Lung (tissue), 11 donors: ENCODE measurements at regions not wholly inside any gene's neighbourhood (a gene's known extent, or its start where the extent isn't known, plus 50 kb on each side); places are given as distances from the start of the nearest gene placed in this dataset.

Experiments used
- ATAC-seq: fragments of 200-7000 bp; cut with Tn5 transposase; one replicate; pipeline ENCODE4 v1.9.1; 2020; ENCODE audit warnings: moderate number of reproducible peaks; ENCODE audit not compliant: insufficient read depth, low FRiP score
- DNase-seq, 3 donors: peaks; one replicate each; pipeline ENCODE4 v3.0.0-alpha.2; 2013 to 2017
- H3K27ac ChIP-seq, 2 donors: one replicate each; pipeline ENCODE4 v1.5.1; 2013; ENCODE audit warnings: mild to moderate bottlenecking in 2 of 2, moderate library complexity in 2 of 2, control low read depth in 1 of 2, inconsistent platforms in 1 of 2, low read depth in 1 of 2, low read length in 1 of 2
- H3K27me3 ChIP-seq, 3 donors: one replicate each; pipeline ENCODE4 v1.5.1; 2013; ENCODE audit warnings: low read length in 2 of 3; ENCODE audit not compliant: control insufficient read depth in 3 of 3, insufficient read depth in 3 of 3
- H3K36me3 ChIP-seq, 4 donors: one replicate each; pipeline ENCODE4 v1.5.1; 2013; ENCODE audit warnings: low read length in 4 of 4, mild to moderate bottlenecking in 1 of 4, moderate library complexity in 1 of 4; ENCODE audit not compliant: control insufficient read depth in 4 of 4, insufficient read depth in 4 of 4
- H3K4me1 ChIP-seq, 5 donors: one replicate each; pipeline ENCODE4 v1.5.1; 2013; ENCODE audit warnings: low read length in 5 of 5, mild to moderate bottlenecking in 2 of 5, moderate library complexity in 1 of 5; ENCODE audit not compliant: control insufficient read depth in 5 of 5, insufficient read depth in 5 of 5
- H3K4me3 ChIP-seq: one replicate; pipeline ENCODE4 v1.5.1; 2013; ENCODE audit warnings: mild to moderate bottlenecking, control low read depth, moderate library complexity
- H3K9ac ChIP-seq, 2 donors: one replicate each; pipeline ENCODE4 v1.5.1; 2013; ENCODE audit warnings: low read length in 2 of 2, control low read depth in 1 of 2; ENCODE audit not compliant: insufficient read depth in 1 of 2
- H3K9me3 ChIP-seq, 4 donors: one replicate each; pipeline ENCODE4 v1.5.1; 2013; ENCODE audit warnings: low read length in 3 of 4, mild to moderate bottlenecking in 1 of 4, moderate library complexity in 1 of 4; ENCODE audit not compliant: control insufficient read depth in 4 of 4, insufficient read depth in 3 of 4
- WGBS, 2 donors: extraction: QIAGEN DNeasy Blood & Tissue Kit; methylation state at CpG; one replicate each; pipeline ENCODE4 v1.1.7; 2013; 5-methylcytosine and 5-hydroxymethylcytosine counted together
- TF ChIP-seq, protein P1 (sequence below): IDR thresholded peaks from 2 replicates; pipeline ENCODE4 v1.5.1; 2012; ENCODE audit warnings: mild to moderate bottlenecking; ENCODE audit errors: control extremely low read depth, extremely low read depth
- donor health status: control.
- donor health status: control.
- donor health status: Bipolar disorder and iron deficiency.
- donor health status: healthy.
- donor health status: DM: yes; HTN: yes; CAD: no.

DNA sequence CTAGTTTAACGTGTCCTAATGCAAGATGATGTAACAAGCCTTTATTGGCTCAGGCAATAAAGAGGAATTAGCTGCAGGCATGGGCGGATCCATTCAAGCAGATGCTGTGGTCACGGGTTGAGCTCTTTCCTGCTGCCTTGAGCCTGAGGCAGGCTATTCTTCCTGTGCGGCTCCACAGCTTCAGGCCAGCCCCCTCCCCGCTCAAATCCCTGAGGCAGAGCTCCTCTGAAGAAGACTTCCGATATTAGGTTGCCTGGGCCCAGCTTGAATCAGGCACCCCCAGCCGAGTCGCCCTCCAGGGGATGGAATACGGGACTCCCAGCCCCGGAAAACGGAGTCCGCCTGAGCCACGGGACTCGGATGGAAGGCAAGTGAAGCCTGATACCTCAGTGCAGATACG is 95.0 kb upstream of the RUFY1 start:
- Histone ChIP-seq H3K9ac (no peak overlapping the region), H3K4me1 (no peaks in the 10 kb centered on the region), H3K27ac (no peak overlapping the region), H3K36me3 (no peaks in the 10 kb centered on the region), H3K4me3 (no peak overlapping the region), H3K27me3 (no peaks in the 10 kb centered on the region), H3K9me3 (peaks cover 0 to 9% (median 0%) of the 10 kb centered on the region in 4 donors)
- ATAC-seq (no peak), DNase-seq (no peak)
- WGBS, 2 donors: 85 to 89% methylated on average over 15 of the region's 15 CpGs
- TF ChIP-seq, protein P1, sequence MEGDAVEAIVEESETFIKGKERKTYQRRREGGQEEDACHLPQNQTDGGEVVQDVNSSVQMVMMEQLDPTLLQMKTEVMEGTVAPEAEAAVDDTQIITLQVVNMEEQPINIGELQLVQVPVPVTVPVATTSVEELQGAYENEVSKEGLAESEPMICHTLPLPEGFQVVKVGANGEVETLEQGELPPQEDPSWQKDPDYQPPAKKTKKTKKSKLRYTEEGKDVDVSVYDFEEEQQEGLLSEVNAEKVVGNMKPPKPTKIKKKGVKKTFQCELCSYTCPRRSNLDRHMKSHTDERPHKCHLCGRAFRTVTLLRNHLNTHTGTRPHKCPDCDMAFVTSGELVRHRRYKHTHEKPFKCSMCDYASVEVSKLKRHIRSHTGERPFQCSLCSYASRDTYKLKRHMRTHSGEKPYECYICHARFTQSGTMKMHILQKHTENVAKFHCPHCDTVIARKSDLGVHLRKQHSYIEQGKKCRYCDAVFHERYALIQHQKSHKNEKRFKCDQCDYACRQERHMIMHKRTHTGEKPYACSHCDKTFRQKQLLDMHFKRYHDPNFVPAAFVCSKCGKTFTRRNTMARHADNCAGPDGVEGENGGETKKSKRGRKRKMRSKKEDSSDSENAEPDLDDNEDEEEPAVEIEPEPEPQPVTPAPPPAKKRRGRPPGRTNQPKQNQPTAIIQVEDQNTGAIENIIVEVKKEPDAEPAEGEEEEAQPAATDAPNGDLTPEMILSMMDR: no peak

DNA sequence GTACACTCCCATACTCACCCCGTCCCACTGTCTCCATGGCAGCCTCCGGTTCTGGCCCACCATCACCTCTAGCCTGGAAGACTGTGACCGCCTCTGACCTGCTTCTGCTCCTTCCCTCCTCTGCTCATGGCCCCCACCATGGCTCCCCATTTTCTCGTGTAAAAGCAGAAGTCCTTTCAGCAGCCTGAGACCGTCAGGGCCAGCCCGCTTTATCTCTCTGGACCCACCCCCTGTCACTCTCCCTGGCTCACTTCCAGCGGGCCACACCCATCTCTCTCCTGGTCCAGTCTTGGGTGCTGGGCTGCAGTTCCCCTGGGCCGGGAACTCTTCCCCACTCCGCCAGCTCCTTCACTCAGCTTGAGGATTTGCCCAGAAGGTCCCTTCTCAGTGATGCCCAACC is 96.0 kb upstream of the RUFY1 start:
- no peak overlapping the region for H3K9ac ChIP-seq

DNA sequence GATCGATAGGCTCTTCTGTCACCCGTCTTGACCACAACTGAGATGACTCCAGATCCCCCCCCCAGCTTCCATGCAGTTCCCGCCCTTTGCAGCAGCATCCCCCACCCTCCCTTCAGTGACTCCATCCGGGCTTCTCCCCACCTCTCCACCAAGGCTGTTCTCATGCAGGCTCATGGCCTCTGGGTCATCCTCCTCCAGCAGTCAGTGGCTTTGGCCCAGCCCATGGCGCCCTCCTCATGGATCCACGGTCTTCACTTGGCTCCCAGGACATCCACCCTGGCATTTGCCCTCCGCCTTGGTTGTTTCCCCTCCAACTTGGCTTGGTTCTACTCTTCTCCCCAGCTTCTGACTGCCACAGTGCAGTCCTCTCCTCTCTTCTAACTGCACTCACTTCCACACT is 96.7 kb upstream of the RUFY1 start:
- TF ChIP-seq, protein P1: no peak
- H3K4me3 ChIP-seq: no peak overlapping the region
- no peaks in the 10 kb centered on the region for H3K27me3 ChIP-seq
- no peak overlapping the region for H3K27ac ChIP-seq
- H3K9me3 ChIP-seq: peaks cover 0 to 13% (median 0%) of the 10 kb centered on the region in 4 donors
- no peak for DNase-seq
- no peak overlapping the region for H3K9ac ChIP-seq
- H3K4me1 ChIP-seq: no peaks in the 10 kb centered on the region
- no peak for ATAC-seq
- 70 to 87% methylated on average over 7 of the region's 7 CpGs for WGBS, 2 donors
- H3K36me3 ChIP-seq: no peaks in the 10 kb centered on the region

More for the DNA sequence above, 96.0 kb upstream of the RUFY1 start:
- Histone ChIP-seq H3K4me3 (no peak overlapping the region), H3K9me3 (peaks cover 0 to 13% (median 0%) of the 10 kb centered on the region in 4 donors), H3K4me1 (no peaks in the 10 kb centered on the region), H3K27ac (no peak overlapping the region), H3K27me3 (no peaks in the 10 kb centered on the region), H3K36me3 (no peaks in the 10 kb centered on the region)
- TF ChIP-seq, protein P1: no peak
- DNase-seq (no peak), ATAC-seq (no peak)
- 74 to 75% methylated on average over 9 of the region's 9 CpGs for WGBS, 2 donors
